ENCODE measurements at regions not wholly inside any gene's neighbourhood (a gene's known extent, or its start where the extent isn't known, plus 50 kb on each side); places are given as distances from the start of the nearest gene placed in this dataset.
A peak's percentile ranks its signal among the peaks of the same experiment; 100 is the strongest.
"Not testable (repeated sequence)": the region's sequence is repeated elsewhere in the genome, so short reads cannot be mapped to it uniquely, and the experiment has no call there.

DNA sequence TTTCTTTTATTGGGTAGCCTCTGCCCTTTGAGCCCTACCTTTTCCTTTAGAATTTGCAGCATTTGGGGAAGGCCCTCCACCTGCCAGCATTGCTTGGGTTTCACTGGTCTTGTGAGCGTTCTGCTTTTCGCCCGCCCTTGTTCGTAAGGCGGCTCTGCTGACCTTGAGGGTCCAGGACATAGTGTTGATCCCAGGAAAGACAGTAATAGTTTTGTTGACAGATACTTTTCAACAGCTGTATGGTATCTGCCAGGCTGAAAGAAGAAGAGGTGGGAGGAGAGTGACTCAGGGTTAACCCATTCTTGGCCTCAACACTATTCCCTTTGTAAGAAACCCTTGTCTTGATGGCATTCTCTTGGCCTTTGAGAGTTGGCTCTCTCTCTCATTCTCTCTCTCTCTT, 113.4 kb upstream of the SPAG17 start:
- DNase-seq (ENCODE audit: low spot score): no peak

DNA sequence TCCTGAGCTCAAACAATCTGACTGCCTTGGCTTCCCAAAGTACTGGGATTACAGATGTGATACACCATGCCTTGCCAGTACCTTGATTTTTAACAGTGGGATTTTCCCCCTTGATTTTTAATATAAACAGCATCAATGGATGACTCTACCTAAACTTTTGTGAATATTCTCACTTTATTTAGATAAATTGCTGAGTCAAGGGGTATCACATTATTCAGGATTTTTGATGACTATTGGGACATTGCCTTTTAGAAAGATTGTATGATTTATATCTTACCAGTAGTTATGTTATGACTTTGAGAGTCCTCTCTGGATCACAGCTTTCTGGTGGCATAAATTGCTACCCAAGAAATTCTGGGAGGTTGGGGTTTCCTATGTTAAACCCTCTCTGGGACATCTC, 112.5 kb upstream of the SPAG17 start:
- DNase-seq (ENCODE audit: low spot score): no peak

DNA sequence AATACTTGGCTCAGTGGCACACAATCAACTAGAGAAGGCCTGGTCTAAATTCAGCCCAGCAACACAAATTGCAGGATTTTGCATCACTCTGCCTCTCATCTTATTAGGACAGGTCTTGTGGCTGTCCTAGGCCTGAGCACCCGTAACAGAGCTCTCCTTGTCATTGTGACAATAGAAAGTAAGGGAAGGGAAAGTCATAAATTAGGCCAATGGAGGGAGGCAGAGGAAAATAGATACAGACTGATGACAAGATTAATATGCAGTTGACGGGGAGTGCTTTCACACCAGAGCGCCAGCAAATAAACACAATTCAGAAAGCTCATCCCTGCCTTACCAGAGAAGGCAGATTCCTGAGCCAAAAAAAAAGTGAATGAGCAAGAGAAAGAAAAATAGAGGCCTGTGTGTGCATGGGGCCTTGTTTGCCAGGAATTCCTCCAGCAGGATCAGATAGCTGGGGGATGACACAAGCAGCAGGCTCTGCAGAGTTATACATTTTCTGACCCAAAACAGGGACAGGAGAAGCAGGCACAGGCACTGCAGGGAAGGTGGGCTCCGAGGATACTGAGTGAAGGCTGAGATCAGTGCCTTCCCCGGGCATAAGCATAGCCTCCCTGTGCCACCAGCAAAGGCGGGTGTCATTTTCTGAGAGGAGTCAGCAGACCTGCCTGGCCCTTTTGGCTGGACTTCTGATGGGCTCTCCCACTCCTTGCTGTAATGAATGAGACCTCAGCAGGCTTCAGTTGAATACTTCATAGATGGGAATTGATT, 110.0 kb upstream of the SPAG17 start:
- DNase-seq (ENCODE audit: low spot score): no peak

DNA sequence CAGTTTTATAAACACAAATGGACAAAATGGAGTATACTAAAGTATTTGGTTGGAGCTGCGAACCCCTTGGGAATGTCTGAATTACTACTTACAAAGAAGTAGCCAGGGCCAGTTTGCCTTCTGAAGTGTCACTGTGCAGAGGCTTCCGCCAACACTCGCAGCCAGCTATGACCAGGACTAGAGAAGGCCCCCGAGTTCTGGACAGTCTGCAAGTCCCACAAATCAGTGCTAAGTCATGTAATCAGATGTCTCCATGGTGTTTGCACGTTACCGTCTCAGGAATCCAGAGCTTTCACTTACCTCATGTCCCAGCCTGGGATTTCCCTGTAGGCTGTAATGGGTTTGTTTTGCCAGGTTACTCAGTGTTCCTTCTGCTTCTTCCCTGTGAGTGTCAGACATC, 106.6 kb upstream of the SPAG17 start:
- DNase-seq (ENCODE audit: low spot score): no peak

DNA sequence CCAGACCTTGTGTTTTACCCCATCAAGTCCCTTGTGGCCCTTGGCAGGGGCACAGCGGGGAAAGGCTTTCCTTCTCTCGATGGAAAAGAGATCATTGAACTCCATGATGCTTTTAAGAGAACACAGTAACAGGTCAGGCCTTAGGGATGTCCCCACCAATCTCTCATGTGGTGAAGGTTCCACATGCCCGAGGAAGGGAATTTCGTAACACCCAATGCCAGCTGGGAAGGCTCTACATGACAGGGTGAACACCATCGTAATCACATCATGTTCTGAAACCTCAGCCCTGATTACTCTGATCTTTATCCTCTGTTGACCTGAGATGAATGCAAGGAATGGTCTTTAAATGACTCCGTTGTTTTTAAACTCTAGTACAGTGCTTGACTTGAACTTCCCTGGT, 105.5 kb upstream of the SPAG17 start:
- peak; percentile 35 for DNase-seq (ENCODE audit: low spot score)

DNA sequence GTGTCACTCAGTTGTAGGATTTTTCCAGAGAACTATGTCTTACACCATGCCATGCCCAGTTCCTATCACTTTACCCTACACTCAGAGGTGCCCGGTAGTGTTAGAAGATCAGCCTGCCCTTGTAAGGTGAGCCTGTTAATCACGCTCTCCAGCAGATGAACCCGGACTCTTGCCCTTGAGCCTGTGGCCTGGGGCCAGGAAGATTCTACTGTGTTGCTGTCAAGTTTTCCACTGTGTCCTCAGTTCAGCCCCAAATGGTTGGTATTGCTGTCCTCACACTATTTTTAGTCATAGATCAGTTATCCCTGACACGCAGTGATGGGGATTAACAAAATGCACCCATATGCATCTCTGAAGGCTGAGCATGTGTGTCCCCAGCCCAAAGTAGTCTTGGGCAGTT, 105.0 kb upstream of the SPAG17 start:
- no peak for DNase-seq (ENCODE audit: low spot score)

DNA sequence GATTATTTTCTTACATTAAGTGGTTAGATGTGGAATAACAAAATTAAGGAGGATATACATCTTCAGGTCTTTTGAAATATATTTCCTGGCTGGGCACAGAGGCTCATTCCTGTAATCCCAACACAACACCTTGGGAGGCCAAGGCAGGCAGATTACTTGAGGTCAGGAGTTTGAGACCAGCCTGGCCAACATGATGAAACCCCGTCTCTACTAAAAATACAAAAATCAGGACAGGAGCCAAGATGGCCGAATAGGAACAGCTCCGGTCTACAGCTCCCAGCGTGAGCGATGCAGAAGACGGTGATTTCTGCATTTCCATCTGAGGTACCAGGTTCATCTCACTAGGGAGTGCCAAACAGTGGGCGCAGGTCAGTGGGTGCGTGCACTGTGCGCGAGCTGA, 95.6 kb upstream of the SPAG17 start:
- DNase-seq (ENCODE audit: low spot score): not testable (repeated sequence)

DNA sequence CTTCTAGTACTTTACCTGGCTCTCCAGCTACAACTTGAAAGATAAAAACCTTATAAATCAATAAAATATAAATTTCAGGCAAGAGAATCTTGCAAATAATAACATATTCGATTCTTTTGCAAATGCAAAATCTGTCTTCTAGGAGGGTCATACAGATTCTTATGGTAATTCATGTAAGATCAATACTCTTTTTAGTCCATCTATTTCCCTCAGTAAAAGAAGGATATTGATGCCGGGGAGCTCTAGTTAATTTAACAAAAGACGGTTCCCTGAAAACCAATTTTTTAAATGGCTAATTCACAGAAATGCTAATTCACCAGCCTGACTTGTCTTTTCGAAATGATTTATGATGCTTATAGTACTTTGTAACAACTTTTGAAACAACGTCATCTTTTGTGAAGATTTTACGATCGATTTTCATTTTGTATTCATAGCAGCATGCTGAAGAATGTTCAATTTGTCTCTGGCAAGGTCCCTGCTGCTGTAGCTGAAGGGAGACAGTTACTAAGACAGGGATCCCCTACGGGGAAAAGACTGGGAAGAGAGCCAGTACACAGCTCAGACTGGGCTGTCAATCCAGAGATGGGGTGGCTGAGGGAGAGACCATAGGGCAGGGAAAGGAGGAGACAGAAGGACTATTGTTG, 90.6 kb upstream of the SPAG17 start:
- no peak for DNase-seq (ENCODE audit: low spot score)

DNA sequence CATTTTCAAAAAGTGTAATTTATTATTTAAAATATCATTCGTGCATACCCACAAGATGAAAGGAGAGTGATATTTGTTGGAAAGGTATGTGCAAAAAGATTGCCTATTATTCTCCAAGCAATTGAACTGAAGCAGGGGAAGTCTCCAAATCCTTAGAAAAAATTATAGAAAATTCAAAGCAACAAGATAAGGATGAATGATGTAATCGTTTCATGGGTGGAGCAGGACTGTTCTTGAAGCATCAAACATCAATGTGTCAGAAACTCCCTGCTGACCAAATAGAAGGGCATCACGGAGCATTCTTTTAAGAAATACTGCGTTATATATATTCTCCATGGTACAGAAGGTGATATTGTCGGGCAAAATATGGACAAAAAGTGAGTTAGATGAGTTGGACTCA, 87.9 kb upstream of the SPAG17 start:
- DNase-seq (ENCODE audit: low spot score): no peak

DNA sequence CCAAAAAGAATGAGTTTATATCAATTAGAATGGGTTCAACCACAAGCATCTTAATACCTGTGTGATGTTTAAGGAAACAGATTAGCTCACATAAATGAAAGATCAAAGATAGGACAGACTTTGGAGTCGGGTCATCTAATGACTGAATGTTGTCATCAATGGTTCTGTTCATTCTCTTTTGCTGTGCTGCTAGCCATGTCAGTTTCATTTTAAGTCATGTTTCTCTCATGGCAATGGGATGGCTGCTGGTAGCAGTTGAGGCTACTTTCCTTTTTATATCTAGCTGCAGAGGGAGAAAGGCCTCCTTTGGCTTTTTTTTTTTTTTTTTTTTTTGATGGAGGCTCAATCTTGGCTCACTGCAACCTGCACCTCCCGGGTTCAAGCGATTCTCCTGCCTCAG, 86.9 kb upstream of the SPAG17 start:
- DNase-seq (ENCODE audit: low spot score): no peak

DNA sequence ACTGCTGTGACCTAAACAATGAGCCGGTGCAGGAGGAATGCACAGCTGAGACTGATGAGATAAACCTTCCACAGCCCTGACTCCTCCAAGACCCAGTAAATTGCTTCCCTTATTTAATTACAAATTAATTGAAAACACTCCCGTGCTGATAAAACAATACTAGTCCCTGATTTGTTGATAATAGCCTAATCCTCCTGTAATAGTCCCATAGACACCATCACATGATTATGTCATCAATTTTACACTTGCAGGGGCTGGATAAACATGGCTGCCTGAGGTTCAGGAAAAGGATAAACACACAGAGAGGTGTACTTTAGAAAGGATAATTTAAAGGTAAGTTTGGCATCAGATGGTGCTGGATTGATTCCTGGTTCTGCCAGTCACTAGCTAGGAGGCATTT, 84.6 kb upstream of the SPAG17 start:
- no peak for DNase-seq (ENCODE audit: low spot score)

DNA sequence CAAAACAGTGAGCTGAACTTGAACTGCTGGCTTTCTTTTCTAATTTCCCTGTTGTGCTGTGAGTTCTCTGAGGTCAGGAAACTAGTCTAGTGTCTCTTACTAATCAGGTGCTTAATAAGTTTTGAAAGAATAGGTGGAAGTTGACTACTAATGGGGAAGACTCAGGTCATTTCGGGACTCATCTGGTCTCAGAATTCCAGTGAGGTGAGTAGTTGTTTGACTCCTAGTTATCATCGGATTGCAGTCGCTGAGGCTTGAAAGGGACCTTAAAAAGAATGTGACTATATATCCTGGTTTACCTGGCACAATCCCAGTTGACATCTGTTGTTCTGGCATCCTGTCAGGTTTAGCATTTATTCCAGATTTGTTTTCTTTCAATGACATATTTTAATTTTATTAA, 81.4 kb upstream of the SPAG17 start:
- no peak for DNase-seq (ENCODE audit: low spot score)

DNA sequence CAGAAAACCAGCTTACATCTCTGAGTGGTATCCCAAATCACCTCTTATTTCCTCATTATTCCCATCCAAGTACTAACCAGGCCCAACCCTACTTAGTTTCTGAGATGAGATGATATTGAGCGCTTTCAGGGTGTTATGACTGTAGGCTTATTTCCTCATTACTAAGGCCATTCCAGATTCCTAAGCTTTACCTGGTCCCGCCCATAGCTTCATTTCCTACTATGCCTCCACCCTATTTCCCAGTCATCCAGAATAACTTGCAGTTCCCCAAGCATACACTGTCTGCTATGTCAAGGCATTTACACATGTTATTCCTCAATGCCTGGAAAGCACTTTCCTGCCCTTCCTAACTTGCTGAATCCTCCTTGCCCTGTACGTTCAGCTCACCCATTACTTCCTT, 79.3 kb upstream of the SPAG17 start:
- DNase-seq (ENCODE audit: low spot score): no peak

DNA sequence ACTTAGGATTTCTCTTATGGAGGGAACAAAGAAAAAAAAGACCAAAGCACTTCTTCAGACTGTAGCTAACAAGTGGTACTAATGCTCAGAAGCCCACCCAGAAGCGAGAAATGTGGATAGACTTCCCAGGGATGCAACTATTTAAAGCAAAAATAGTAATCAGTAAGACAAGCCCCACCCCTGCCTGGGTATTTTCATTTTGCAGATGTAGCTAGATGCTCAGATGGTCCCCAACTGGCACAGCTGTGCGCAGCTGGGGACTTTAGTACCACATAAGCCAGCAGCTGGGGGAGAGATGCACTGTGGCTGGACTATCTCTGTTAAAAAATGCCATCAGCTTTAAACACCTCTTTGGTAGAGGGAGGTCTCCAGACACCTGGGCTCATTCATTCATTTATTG, 77.8 kb upstream of the SPAG17 start:
- no peak for DNase-seq (ENCODE audit: low spot score)

DNA sequence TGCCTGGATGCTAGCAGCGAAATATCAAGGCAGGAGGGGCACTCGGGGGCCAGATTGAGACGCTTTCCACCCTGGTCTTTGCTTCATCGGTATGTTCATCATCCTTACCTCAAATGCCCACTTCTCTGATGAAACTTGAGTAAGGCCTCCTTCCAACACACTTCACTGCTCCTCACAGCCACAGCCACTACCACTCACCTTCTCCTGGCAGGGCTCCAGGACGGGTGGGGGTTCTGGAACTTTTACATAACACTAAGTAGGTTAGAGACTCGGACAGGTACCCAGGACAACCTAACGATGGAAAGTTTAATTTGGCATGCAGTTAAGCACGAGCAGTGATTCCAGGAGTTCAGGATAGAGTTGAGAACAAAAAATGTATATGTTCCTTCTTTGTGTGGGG, 73.9 kb upstream of the SPAG17 start:
- DNase-seq (ENCODE audit: low spot score): no peak

DNA sequence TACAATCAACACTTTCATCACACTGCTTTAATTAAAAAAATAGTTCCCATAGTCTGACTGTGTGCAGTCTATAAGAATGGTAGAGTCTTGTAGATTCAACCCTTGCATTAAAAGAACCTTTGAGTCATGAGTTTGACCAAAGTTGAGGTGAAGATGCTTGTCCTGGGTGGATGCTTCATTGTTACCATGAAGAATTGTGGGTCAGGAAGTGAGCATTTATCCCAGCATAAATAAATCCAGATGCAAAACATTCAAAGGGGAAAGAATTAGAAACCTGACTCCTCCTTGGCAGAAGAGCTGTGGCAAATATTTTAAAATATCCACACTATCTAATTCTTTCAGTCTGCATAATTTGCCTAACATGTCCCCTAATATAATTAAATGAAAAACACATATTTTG, 72.9 kb upstream of the SPAG17 start:
- no peak for DNase-seq (ENCODE audit: low spot score)

DNA sequence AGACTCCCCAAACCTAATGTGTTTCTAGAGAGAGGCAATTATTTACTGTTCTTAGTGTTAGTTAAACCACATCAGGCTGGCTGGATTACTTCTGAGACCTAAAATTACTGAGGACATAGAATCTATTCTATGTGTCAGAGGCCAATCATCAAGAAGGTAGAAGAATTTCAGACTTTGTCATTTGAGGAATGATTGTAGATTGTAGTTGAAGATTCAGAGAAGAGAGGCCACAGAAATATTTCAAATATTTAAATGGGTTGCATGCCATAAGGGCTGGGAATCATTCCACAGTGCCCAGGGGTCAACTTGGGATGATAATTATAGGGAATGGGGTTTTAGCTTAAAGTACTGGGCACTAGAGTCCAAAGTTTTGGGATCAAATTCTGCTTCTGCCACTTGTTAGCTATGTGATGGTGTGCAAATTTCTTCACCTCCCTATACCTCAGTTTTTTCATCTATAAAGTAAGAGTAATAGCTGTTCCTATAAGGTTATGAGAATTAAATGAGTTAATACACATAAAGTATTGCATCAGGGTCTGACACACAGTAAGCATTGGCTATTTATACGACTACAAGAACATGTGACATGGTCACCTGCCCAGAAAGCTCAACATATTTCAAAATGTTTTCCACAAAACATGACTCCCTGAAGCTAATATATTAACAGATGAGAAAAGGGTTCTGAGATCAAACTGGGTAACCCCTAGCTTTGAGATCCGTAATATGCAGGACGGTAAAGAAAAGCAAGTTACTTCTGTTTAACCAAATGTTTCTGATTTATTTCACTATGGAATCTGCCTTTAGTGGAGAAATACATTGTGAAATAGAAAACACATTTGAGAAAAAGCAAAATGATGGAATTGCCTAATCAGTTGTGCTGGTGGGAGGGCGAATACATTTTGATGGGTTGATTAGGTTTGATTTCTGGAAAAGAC, 69.7 kb upstream of the SPAG17 start:
- no peak for DNase-seq (ENCODE audit: low spot score)

DNA sequence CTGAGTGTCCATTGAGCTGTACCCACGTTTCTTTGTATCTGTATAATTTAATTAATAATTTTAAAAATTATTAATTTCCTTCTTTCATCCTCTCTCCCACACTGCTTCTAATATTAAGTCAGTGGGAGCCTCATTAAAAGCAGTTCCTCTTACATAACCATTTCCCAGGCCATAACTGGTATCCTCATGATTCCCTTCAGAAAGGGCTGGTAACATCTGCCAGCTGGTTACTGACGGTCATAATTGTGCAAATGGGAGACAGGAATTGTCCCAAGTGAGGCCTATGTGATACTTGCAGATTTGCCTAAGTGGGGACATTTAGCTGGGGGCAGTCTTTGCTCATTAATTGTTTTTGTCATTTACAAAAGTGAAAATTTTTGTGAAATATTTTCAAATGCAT, 69.0 kb upstream of the SPAG17 start:
- DNase-seq (ENCODE audit: low spot score): no peak

DNA sequence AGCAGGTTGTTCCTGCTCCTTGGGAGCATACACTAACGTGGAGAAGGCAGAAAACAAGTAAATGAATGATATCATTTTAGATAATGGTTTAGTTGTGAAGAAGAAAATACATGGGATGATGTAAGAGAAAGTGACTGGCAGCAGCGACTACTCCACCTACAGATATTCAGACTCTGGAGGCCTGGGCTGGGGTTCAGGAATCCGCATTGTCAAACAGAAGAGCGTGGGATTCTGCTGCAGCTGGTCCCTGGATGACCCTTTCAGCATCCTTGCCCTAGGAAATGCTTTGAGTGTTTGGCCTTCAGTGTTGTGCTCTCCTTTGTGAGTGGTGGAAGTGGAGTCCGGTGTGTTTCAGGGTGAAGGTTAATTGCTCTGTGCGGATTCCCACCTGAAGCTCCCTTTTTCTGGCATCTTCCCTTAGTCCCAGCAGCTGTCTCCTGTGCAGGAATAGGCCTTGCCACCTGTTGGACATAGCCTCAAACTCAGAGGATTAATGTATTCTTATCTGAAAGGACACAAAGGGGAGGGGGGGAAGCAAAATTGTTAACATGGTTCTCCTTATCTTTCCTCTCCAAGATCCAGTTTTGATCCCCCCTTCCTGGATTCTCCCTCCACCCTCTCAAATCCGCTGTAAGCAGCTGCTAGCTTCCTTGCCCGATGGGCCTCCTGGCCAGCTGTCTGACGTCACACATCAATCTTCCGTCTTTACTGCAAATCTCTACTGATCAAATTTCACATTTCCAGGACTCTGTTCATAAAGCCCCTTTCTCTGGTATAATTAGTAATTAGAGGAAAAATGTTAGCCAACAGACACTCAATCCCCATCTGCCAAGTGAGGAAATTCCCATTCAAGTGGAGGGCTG, 68.3 kb upstream of the SPAG17 start:
- DNase-seq (ENCODE audit: low spot score): no peak

DNA sequence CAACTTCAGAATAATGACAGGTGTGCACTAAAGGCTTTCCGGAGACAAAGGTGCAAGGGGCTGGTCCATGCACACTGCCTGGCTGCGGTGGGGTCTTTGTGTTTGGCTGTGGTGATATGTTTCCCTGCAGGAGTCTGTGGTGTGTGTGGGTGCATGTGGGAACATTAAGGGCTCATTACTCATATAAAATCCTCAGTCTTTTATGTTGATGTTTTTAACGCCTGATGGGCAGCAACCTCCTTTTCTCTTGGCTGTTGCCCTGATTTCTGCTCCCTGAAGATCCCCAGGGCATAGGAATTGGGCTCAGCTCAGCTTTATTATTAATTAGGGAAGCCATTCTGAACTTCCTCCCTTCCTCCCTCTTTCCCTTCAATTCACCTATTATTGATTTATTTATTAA, 67.6 kb upstream of the SPAG17 start:
- no peak for DNase-seq (ENCODE audit: low spot score)

DNA sequence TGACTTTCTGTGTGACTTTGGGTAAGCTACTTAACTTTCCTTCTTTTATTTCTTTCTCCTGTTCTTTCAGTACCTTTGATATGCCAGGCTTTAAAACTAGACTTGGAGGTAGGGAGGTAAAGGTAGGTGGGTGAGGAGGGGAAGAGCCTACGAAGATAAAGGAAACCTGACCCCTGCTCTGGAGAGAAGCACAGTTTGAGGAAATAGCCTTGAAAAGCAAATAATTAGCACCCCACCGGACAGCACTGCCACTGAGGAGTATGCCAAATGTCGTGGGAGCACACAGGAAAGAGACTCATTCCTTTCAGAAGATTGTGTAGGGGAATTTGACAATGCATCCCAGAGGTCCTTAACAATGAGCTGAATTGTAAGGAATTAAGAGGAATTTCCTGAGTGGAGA, 65.2 kb upstream of the SPAG17 start:
- DNase-seq (ENCODE audit: low spot score): no peak

DNA sequence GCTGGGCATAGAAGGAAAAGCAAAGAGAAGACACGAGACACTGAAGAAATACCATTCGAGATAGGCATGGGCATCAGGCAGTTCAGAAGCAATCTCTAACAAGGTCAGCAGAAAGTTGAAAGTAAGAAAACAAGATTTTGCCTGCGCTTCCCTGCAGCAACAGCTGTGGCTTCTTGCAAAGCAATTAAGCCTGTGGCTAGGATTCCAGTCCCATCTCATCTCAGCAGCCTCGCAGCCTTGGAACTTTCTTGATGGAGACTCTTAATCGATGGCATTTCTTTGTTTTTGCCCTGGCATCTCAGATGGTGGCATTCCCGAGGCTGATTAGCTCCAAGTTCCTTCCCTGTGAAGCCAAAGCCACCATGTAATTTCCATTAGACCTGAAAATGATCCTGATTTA, 64.6 kb upstream of the SPAG17 start:
- no peak for DNase-seq (ENCODE audit: low spot score)
